H9 (cell line): ENCODE measurements at regions not wholly inside any gene's neighbourhood (a gene's known extent, or its start where the extent isn't known, plus 50 kb on each side); places are given as distances from the start of the nearest gene placed in this dataset.

Experiments used
- DNase-seq: peaks from one replicate; pipeline ENCODE4 v3.0.0-alpha.2; 2017
- H2AFZ ChIP-seq: one replicate; pipeline ENCODE4 v1.6.1; 2013; ENCODE audit warnings: mild to moderate bottlenecking, low read length, control low read depth, moderate library complexity
- H2AK5ac ChIP-seq: 2 replicates; pipeline ENCODE4 v1.6.1; 2013; ENCODE audit warnings: low read length, control low read depth, mixed read lengths; ENCODE audit not compliant: insufficient read length
- H2BK120ac ChIP-seq: one replicate; pipeline ENCODE4 v1.6.1; 2013; ENCODE audit warnings: low read depth, mild to moderate bottlenecking, low read length, control low read depth, inconsistent platforms; ENCODE audit not compliant: poor library complexity, severe bottlenecking
- H2BK12ac ChIP-seq: 2 replicates; pipeline ENCODE4 v1.6.1; 2013; ENCODE audit warnings: low read length, control low read depth, mixed read lengths, low read depth; ENCODE audit not compliant: insufficient read length
- H2BK15ac ChIP-seq: 2 replicates; pipeline ENCODE4 v1.6.1; 2013; ENCODE audit warnings: low read depth, low read length, control low read depth
- H2BK20ac ChIP-seq: one replicate; pipeline ENCODE4 v1.6.1; 2013; ENCODE audit warnings: low read depth, mild to moderate bottlenecking, low read length, control low read depth, inconsistent platforms; ENCODE audit not compliant: poor library complexity, severe bottlenecking
- H2BK5ac ChIP-seq: 2 replicates; pipeline ENCODE4 v1.6.1; 2013; ENCODE audit warnings: low read length, control low read depth, mixed read lengths; ENCODE audit not compliant: insufficient read length
- H3K14ac ChIP-seq: 2 replicates; pipeline ENCODE4 v1.6.1; 2013; ENCODE audit warnings: low read length, control low read depth; ENCODE audit not compliant: insufficient read depth
- H3K18ac ChIP-seq: 2 replicates; pipeline ENCODE4 v1.6.1; 2013; ENCODE audit warnings: low read depth, mild to moderate bottlenecking, mixed read lengths, low read length, control low read depth; ENCODE audit not compliant: insufficient read length
- H3K23ac ChIP-seq: 2 replicates; pipeline ENCODE4 v1.6.1; 2013; ENCODE audit warnings: low read length, control low read depth, mixed read lengths, low read depth; ENCODE audit not compliant: insufficient read length
- H3K23me2 ChIP-seq: 2 replicates; pipeline ENCODE4 v1.6.1; 2013; ENCODE audit warnings: low read depth, mild to moderate bottlenecking, mixed read lengths, low read length, control low read depth; ENCODE audit not compliant: insufficient read length, poor library complexity, severe bottlenecking
- H3K27ac ChIP-seq: 2 replicates; pipeline ENCODE4 v1.5.1; 2013; ENCODE audit warnings: low read length, control low read depth, mixed read lengths, low read depth; ENCODE audit not compliant: insufficient read length
- H3K27me3 ChIP-seq: 2 replicates; pipeline ENCODE4 v1.6.1; 2013; ENCODE audit warnings: low read length, control low read depth, inconsistent platforms; ENCODE audit not compliant: insufficient read depth
- H3K4ac ChIP-seq: 2 replicates; pipeline ENCODE4 v1.6.1; 2013; ENCODE audit warnings: low read depth, mild to moderate bottlenecking, control low read depth, inconsistent platforms, low read length, moderate library complexity
- H3K4me1 ChIP-seq: 2 replicates; pipeline ENCODE4 v1.6.1; 2013; ENCODE audit warnings: low read length, control low read depth, inconsistent platforms; ENCODE audit not compliant: insufficient read depth
- H3K4me2 ChIP-seq: 2 replicates; pipeline ENCODE4 v1.6.1; 2013; ENCODE audit warnings: low read length, control low read depth, mixed read lengths; ENCODE audit not compliant: insufficient read length, insufficient read depth
- H3K56ac ChIP-seq: 2 replicates; pipeline ENCODE4 v1.6.1; 2013; ENCODE audit warnings: low read depth, mild to moderate bottlenecking, mixed read lengths, low read length, control low read depth; ENCODE audit not compliant: insufficient read length
- H3K79me1 ChIP-seq: 2 replicates; pipeline ENCODE4 v1.6.1; 2013; ENCODE audit warnings: low read depth, mild to moderate bottlenecking, moderate library complexity, low read length, control low read depth, inconsistent platforms; ENCODE audit not compliant: insufficient read depth, poor library complexity, severe bottlenecking
- H3K79me2 ChIP-seq: 2 replicates; pipeline ENCODE4 v1.6.1; 2013; ENCODE audit warnings: low read length, control low read depth, inconsistent platforms; ENCODE audit not compliant: insufficient read depth
- H3K9ac ChIP-seq: 2 replicates; pipeline ENCODE4 v1.6.1; 2013; ENCODE audit warnings: low read length, control low read depth, mixed read lengths; ENCODE audit not compliant: insufficient read length; ENCODE audit errors: extremely low read depth
- H3K9me3 ChIP-seq: one replicate; pipeline ENCODE4 v1.6.1; 2013; ENCODE audit warnings: low read depth, low read length, inconsistent platforms; ENCODE audit not compliant: control insufficient read depth
- H3T11ph ChIP-seq: one replicate; pipeline ENCODE4 v1.6.1; 2013; ENCODE audit warnings: mild to moderate bottlenecking, low read length, control low read depth, inconsistent platforms
- H4K20me1 ChIP-seq: one replicate; pipeline ENCODE4 v1.6.1; 2013; ENCODE audit not compliant: control insufficient read depth, insufficient read length, insufficient read depth
- H4K5ac ChIP-seq: 2 replicates; pipeline ENCODE4 v1.6.1; 2013; ENCODE audit warnings: low read depth, mild to moderate bottlenecking, mixed read lengths, low read length, control low read depth; ENCODE audit not compliant: insufficient read length
- H4K8ac ChIP-seq: replicated peaks from 2 replicates; pipeline ENCODE4 v1.6.1; 2013; ENCODE audit warnings: low read length, control low read depth, mixed read lengths, low read depth; ENCODE audit not compliant: insufficient read length
- H4K91ac ChIP-seq: 2 replicates; pipeline ENCODE4 v1.6.1; 2013; ENCODE audit warnings: low read depth, mild to moderate bottlenecking, moderate library complexity, mixed read lengths, low read length, control low read depth; ENCODE audit not compliant: insufficient read length
- H3K27ac Mint-ChIP-seq, 3 experiments: 2 replicates in 2 of 3; 3 replicates in 1 of 3; pipeline ENCODE4 v1.8.0; 2020 to 2021; ENCODE audit warnings: mixed read lengths in 3 of 3, mild to moderate bottlenecking in 1 of 3, moderate library complexity in 1 of 3
- H3K27me3 Mint-ChIP-seq: 2 replicates; pipeline ENCODE4 v1.8.0; 2021; ENCODE audit warnings: low read depth, mild to moderate bottlenecking, moderate library complexity, mixed read lengths
- H3K36me3 Mint-ChIP-seq, 3 experiments: 2 replicates in 2 of 3; 3 replicates in 1 of 3; pipeline ENCODE4 v1.8.0; 2020 to 2021; ENCODE audit warnings: low read depth in 3 of 3, mixed read lengths in 3 of 3; ENCODE audit not compliant: insufficient read depth in 1 of 3
- H3K4me1 Mint-ChIP-seq, 2 experiments: 2 replicates each; pipeline ENCODE4 v1.8.0; 2020; ENCODE audit warnings: mixed read lengths in 2 of 2
- H3K4me3 Mint-ChIP-seq, 2 experiments: 2 replicates in 1 of 2; 3 replicates in 1 of 2; pipeline ENCODE4 v1.8.0; 2020 to 2021; ENCODE audit warnings: mild to moderate bottlenecking in 2 of 2, mixed read lengths in 2 of 2, moderate library complexity in 1 of 2
- H3K9me3 Mint-ChIP-seq, 2 experiments: 2 replicates in 1 of 2; 3 replicates in 1 of 2; pipeline ENCODE4 v1.8.0; 2020; ENCODE audit warnings: mild to moderate bottlenecking in 2 of 2, mixed read lengths in 2 of 2, moderate library complexity in 1 of 2
- CTCF ChIP-seq: fragments of 200-600 bp; sonication (generic); conservative IDR thresholded peaks from 3 replicates; pipeline ENCODE4 v1.8.0; 2021; ENCODE audit warnings: antibody characterized with exemption, mild to moderate bottlenecking
- WGBS: extraction: QIAGEN DNeasy Blood & Tissue Kit; methylation state at CpG from one replicate; pipeline ENCODE4 v1.1.7; 2013; ENCODE audit warnings: missing lambda C conversion rate, low lambda C conversion rate, mixed read lengths; ENCODE audit not compliant: insufficient read length; ENCODE audit errors: extremely low coverage; 5-methylcytosine and 5-hydroxymethylcytosine counted together

DNA sequence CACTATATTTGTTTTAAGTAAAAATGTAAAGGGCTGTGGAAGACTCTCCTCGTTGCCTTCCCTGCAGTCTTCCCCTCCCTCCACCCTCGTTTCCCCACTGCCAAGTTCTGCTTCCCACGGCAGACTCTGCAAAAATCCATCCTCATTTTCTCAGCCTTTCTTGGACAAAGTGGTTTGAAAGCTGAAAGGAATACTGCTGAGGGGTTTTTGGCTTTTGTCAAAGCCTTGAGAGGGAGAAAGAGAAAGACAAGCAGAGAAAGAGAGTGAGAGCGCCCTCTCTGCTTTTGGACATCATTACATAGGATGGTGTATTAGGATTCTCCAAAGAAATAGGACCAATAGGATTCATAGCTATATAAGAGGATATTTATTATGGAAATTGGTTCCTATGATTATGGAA is 455.9 kb upstream of the SOX11 start:
- Histone ChIP-seq H3K4ac (no peak overlapping the region), H4K8ac (no peak overlapping the region), H3K9ac (no peak overlapping the region), H2BK120ac (no peak overlapping the region), H3K23ac (no peak overlapping the region), H3K27me3 (no peaks in the 10 kb centered on the region), H4K20me1 (no peaks in the 10 kb centered on the region), H3K79me1 (no peaks in the 10 kb centered on the region), H2AK5ac (no peak overlapping the region), H3K9me3 (no peaks in the 10 kb centered on the region), H3K79me2 (no peaks in the 10 kb centered on the region), H3K4me2 (no peak overlapping the region), H3K23me2 (no peaks in the 10 kb centered on the region), H3K14ac (no peak overlapping the region), H2BK15ac (no peak overlapping the region), H4K5ac (no peak overlapping the region), H2BK12ac (no peak overlapping the region), H4K91ac (no peak overlapping the region), H3K4me1 (no peaks in the 10 kb centered on the region), H3K27ac (no peak overlapping the region), H3T11ph (no peak overlapping the region), H2AFZ (peak overlapping the region; percentile 92), H2BK20ac (no peak overlapping the region), H3K18ac (no peak overlapping the region), H3K56ac (no peak overlapping the region), H2BK5ac (no peak overlapping the region)
- peak; percentile 76 for TF ChIP-seq CTCF
- DNase-seq: no peak
- Mint-ChIP-seq H3K4me3 (no peak overlapping the region), H3K36me3 (no peaks in the 10 kb centered on the region), H3K4me1 (peaks cover 6 to 7% of the 10 kb centered on the region in 2 experiments; a peak in 3 of 4 replicates), H3K27me3 (no peaks in the 10 kb centered on the region; the same call in 1 of the 2 replicates), H3K9me3 (no peaks in the 10 kb centered on the region), H3K27ac (no peak overlapping the region)
- WGBS: no CpG with 5 or more reads among the region's 4 CpGs
